Activated naive CD8-positive, alpha-beta T cell (primary cell): ENCODE measurements at regions not wholly inside any gene's neighbourhood (a gene's known extent, or its start where the extent isn't known, plus 50 kb on each side); places are given as distances from the start of the nearest gene placed in this dataset.
A peak's percentile ranks its signal among the peaks of the same experiment; 100 is the strongest.
"Not testable (repeated sequence)": the region's sequence is repeated elsewhere in the genome, so short reads cannot be mapped to it uniquely, and the experiment has no call there.

Experiments
- H3K27ac Mint-ChIP-seq: one replicate; pipeline ENCODE4 v1.8.0; 2021; ENCODE audit warnings: mixed read lengths
- H3K27me3 Mint-ChIP-seq: one replicate; pipeline ENCODE4 v1.8.0; 2021; ENCODE audit warnings: mixed read lengths
- H3K36me3 Mint-ChIP-seq: one replicate; pipeline ENCODE4 v1.8.0; 2021; ENCODE audit warnings: mixed read lengths
- H3K4me1 Mint-ChIP-seq: one replicate; pipeline ENCODE4 v1.8.0; 2021; ENCODE audit warnings: low read depth, mixed read lengths
- H3K4me3 Mint-ChIP-seq: one replicate; pipeline ENCODE4 v1.8.0; 2021; ENCODE audit warnings: mild to moderate bottlenecking, mixed read lengths
- H3K9me3 Mint-ChIP-seq: one replicate; pipeline ENCODE4 v1.8.0; 2021; ENCODE audit warnings: low read depth, mixed read lengths

DNA sequence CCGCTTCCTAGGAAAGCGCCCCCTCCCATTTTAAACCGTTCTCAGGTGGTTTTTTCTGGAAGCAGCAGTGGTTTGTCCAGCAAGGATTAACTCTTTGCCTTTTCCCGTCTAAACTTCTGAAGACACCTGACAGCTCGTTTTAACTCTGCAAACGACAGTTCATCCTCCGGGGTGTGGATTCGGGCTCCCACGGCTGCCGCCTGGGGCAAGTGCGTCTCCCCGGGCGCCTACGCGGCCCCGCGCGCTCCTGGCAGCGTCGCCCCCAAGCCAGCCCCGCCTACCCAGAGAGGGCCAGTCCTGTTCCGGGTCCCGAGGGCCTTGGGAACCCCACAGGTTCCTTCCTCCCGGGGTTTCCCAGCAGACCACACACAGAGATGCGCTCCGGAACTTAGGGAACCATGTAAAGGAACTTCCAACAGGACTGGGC lies 54.4 kb downstream of the PRR18 start:
- Mint-ChIP-seq H3K9me3 (no peaks in the 10 kb centered on the region), H3K36me3 (no peaks in the 10 kb centered on the region), H3K27ac (no peak overlapping the region), H3K4me1 (peaks cover 44% of the 10 kb centered on the region), H3K27me3 (no peaks in the 10 kb centered on the region), H3K4me3 (peak overlapping the region; percentile 78)

DNA sequence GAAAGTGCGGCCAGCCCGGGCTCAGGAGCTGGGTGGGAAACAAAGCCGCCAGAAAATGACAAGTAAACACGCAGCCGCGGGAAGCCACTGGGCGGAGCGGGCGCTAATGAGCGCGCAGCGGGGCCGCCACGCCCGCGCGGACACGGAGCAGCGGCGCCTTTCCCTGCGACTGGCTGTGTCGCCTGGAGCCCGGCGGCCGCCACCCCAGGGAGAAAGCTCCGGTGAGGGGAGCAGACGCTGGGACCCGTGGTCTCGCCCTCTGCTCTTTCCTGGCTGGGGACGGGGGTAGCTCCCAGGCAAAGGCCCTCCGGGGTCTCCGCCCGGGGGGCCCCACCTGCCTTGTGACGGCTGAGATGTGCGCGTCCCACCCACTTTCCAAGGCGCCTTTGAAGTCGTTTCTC lies 54.9 kb downstream of the PRR18 start:
- H3K27me3 Mint-ChIP-seq: no peaks in the 10 kb centered on the region

DNA sequence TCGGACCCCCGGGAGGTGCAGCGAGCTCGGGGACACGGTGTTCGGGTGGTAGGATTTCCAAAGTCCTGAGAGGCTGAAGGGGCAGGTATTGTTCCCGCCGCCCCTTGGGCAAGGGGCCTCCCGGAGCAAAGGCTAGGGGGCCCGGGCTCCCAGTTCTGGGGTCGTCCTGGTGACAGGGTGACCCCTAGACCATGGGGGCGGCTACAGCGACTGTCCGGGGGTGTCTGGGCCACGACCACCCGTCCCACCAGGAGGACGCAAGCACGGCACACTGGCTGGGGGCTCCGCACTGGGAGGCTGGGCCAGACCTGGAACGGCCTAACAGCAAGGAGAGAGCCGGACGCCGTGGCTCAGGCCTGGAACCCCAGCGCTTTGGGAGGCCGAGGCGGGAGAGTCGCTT lies 55.6 kb downstream of the PRR18 start:
- Mint-ChIP-seq H3K9me3 (no peaks in the 10 kb centered on the region), H3K4me1 (peaks cover 32% of the 10 kb centered on the region), H3K4me3 (no peak overlapping the region), H3K36me3 (no peaks in the 10 kb centered on the region), H3K27ac (no peak overlapping the region), H3K27me3 (no peaks in the 10 kb centered on the region)

More for the DNA sequence above, 54.9 kb downstream of the PRR18 start:
- Mint-ChIP-seq H3K36me3 (no peaks in the 10 kb centered on the region), H3K9me3 (no peaks in the 10 kb centered on the region), H3K27ac (no peak overlapping the region), H3K4me1 (peaks cover 39% of the 10 kb centered on the region), H3K4me3 (peak overlapping the region; percentile 82)

DNA sequence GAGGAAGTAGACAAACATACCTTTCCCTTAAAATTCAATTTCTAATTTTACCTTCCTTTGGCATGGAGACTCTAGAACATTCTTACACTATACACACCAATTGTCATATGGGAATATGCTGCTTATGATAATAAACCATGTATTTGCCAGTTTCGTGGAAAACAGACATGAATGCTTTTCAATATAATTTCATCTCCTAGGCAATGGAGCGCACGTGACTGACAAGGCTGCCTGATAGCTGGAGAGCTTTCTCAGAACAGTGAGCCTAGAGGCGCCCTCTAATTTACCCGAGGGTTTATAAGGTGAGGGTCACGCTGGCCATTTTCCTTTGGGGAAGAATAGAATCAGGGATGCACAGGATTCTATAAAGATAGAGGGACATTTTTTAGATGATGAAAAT lies 56.5 kb downstream of the PRR18 start:
- H3K36me3 Mint-ChIP-seq: no peaks in the 10 kb centered on the region
- no peak overlapping the region for H3K27ac Mint-ChIP-seq
- no peaks in the 10 kb centered on the region for H3K27me3 Mint-ChIP-seq
- no peaks in the 10 kb centered on the region for H3K9me3 Mint-ChIP-seq
- peak overlapping the region; percentile 69 for H3K4me3 Mint-ChIP-seq
- peaks cover 27% of the 10 kb centered on the region for H3K4me1 Mint-ChIP-seq

DNA sequence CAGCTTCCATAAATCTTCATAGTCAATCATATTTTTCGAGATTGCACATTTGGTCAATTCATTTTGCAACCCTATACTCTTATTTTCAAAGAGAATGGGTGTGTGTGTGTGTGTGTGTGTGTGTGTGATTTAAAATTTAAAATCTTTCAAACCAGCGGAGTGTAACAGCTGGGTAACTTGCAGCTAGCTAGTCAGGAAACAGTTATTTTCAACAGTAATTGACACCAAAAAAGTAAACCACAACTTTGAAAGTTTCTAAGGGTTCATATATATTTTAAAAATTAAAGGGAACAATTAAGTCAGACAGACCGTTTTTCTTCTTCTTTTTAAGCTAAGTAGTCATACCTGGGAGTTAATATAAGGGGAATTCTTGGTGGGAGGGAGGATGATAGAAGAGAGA lies 57.0 kb downstream of the PRR18 start:
- Mint-ChIP-seq H3K4me3 (peak overlapping the region; percentile 69), H3K36me3 (no peaks in the 10 kb centered on the region), H3K4me1 (peaks cover 30% of the 10 kb centered on the region), H3K9me3 (no peaks in the 10 kb centered on the region), H3K27ac (no peak overlapping the region), H3K27me3 (no peaks in the 10 kb centered on the region)

DNA sequence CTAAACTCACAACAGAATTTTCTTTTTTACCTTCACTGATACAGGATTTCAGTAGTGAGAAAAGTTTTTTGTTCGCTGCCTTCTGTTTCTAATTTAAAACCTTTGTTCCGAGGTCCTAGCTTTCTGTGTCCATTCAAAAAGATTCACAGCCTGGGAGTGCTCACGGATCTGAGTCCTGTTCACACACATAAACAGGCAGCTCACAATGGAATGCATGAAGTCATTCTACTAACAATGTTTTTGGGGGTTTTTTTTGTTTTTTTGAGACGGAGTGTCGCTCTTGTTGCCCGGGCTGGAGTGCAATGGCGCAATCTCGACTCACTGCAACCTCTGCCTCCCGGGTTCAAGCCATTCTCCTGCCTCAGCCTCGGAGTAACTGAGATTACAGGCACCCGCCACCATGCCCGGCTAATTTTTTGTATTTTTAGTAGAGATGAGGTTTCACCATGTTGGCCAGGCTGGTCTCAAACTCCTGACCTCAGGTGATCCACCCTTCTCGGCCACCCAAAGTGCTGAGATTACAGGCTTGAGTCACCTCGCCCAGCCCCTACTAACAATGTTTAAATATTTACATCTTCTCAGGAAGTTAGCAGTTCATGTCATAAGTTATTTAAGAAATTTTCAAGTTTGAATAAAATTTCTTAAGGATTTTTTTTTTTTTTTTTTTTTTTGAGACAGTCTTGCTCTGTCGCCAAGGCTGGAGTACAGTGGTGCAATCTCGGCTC lies 59.0 kb downstream of the PRR18 start:
- H3K36me3 Mint-ChIP-seq, H3K27me3 Mint-ChIP-seq, H3K4me3 Mint-ChIP-seq, H3K9me3 Mint-ChIP-seq, H3K27ac Mint-ChIP-seq: not testable (repeated sequence)
- H3K4me1 Mint-ChIP-seq: peaks cover 40% of the 10 kb centered on the region

DNA sequence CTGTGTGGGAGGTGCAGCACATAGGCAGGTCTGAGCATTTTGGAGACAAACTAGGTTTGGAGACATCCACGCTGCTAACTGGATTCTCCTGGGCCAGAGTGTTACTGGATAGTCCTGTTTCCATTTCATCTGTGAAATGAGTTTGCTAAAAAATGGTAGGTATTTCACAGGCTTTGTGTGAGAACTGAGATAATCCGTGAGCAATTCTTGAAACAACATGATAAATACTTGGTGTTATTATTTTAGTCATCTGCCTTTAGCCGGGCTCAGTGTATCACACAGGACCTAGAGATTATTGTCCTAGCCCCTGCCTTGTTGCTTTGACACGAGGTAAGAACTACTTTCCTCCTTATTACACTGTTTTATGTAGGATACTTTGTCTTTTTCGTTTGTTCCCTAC lies 63.0 kb downstream of the PRR18 start:
- peaks cover 37% of the 10 kb centered on the region for H3K4me1 Mint-ChIP-seq
- H3K27ac Mint-ChIP-seq: no peak overlapping the region

DNA sequence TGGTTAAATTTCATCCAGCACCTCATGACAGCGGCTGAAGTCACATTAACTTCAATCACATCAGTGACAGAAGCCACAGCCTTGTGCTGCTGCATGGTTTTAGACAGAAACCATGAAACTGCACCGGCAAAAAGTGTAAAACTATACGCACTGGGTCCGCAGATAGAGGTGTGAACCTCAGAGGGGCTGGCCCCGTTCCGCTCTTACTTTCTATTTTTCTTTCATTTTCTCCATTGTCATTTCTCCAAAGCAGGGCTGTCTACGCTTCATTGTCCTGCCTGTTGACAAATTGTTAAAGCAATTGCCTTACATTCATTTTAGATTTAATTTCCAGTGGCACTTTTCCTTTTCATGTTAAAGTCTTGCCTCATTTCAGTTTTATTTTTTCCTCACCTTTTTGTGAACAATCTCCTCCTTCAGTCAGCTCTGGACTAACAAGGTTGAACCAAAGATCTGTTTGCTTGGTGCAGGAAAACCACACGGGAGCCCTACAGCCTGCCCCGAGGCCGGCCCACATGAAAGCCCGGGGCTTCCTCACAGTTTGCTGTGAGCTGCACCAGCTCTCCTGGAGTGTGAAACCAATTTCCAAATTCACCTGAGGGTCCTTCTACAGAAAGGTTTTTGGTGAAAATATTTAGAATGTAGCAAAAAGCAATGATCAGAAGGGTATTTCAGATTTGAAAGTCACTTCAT lies 63.7 kb downstream of the PRR18 start:
- H3K9me3 Mint-ChIP-seq: no peaks in the 10 kb centered on the region
- peaks cover 37% of the 10 kb centered on the region for H3K4me1 Mint-ChIP-seq

More for the DNA sequence above, 63.0 kb downstream of the PRR18 start:
- Mint-ChIP-seq H3K4me3 (no peak overlapping the region), H3K9me3 (no peaks in the 10 kb centered on the region), H3K36me3 (no peaks in the 10 kb centered on the region), H3K27me3 (no peaks in the 10 kb centered on the region)

DNA sequence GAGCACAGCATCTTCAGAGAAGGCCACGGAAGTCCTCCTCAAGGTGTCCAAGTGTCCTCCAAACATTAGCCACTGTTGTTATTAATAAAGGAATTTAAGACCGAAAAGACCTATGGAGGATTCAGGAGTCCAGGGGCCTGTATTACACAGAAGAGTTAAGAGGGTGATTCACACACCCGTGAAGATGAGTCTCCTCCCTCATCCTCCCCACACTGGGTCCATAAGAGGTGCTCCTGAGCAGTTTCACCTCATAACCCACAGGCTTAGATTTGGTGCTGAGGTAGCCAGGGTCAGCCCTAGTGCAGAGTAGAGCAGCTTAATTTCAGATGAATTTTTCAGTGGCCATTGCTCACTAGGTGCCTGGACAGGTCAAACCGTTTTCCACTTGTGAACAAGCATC lies 65.3 kb downstream of the PRR18 start:
- Mint-ChIP-seq H3K4me3 (no peak overlapping the region), H3K27me3 (no peaks in the 10 kb centered on the region), H3K36me3 (no peaks in the 10 kb centered on the region), H3K27ac (no peak overlapping the region), H3K4me1 (peaks cover 37% of the 10 kb centered on the region), H3K9me3 (no peaks in the 10 kb centered on the region)

More for the DNA sequence above, 63.7 kb downstream of the PRR18 start:
- Mint-ChIP-seq H3K27me3 (no peaks in the 10 kb centered on the region), H3K27ac (peak overlapping the region; percentile 23), H3K4me3 (peak overlapping the region; percentile 69), H3K36me3 (no peaks in the 10 kb centered on the region)

DNA sequence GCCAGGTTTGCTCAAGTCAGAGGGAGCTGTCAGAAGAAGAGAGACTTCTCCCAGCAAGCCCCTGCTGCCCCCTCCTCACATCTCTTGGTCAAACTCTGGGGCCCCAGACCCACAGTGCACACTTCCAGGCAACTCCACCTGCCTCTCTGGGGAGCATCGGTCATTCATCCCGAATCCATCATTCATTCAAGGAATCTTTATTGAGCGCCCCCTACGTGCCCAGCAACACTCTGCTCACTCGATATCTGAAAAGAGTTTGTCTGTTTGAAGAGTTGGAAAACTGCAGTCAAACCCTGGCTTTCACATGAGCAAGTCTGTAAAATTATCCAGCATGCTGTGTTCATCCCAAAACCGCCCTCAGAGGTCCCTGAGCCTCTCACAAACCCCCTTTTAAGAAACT lies 66.2 kb downstream of the PRR18 start:
- no peak overlapping the region for H3K4me3 Mint-ChIP-seq
- H3K36me3 Mint-ChIP-seq: no peaks in the 10 kb centered on the region
- H3K9me3 Mint-ChIP-seq: no peaks in the 10 kb centered on the region
- no peaks in the 10 kb centered on the region for H3K27me3 Mint-ChIP-seq
- H3K27ac Mint-ChIP-seq: no peak overlapping the region
- peaks cover 36% of the 10 kb centered on the region for H3K4me1 Mint-ChIP-seq

DNA sequence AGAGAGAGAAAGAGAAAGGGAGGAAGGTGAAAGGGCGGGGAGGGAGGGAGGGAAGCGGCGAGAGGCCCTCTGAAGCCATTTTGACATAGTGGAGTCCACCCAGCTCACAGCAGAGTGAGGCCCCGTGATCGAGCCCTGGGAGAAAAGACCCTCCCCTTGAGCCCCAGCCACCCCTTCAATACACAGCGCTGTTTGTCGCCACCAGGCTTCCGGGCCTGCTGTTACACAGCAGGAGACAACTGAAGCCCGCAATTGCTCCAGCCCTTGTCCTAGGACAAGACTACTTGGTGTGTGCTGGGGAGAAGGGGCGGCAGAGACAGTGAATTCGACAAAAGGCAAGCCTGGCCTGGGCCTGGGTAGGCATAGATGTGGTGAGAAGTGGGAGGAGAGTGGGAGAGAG lies 67.3 kb downstream of the PRR18 start:
- Mint-ChIP-seq H3K27ac (no peak overlapping the region), H3K4me1 (peaks cover 28% of the 10 kb centered on the region), H3K27me3 (no peaks in the 10 kb centered on the region), H3K36me3 (no peaks in the 10 kb centered on the region), H3K9me3 (no peaks in the 10 kb centered on the region), H3K4me3 (no peak overlapping the region)

DNA sequence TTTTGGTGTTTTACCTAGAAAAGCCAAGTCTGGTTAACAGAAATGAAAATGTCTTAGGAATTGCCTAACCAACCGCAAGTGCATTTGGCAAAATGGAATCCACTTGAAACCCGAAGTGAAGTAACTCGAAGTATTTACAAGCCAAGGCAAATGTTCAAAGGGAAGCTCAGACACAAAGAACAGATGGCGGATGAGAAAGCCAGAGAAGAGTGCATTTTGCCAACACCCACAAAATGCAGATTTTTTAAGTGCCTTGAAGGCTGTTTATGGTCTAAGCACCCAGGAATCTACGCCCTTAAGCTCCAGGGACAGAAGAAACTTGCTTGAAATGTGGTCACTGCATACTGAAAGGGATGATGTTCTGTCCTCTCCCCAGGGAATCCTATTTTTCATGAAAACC lies 70.0 kb upstream of the TBXT start:
- no peak overlapping the region for H3K27ac Mint-ChIP-seq
- no peak overlapping the region for H3K4me3 Mint-ChIP-seq
- H3K27me3 Mint-ChIP-seq: no peaks in the 10 kb centered on the region
- no peaks in the 10 kb centered on the region for H3K9me3 Mint-ChIP-seq
- H3K4me1 Mint-ChIP-seq: peaks cover 13% of the 10 kb centered on the region
- H3K36me3 Mint-ChIP-seq: no peaks in the 10 kb centered on the region

DNA sequence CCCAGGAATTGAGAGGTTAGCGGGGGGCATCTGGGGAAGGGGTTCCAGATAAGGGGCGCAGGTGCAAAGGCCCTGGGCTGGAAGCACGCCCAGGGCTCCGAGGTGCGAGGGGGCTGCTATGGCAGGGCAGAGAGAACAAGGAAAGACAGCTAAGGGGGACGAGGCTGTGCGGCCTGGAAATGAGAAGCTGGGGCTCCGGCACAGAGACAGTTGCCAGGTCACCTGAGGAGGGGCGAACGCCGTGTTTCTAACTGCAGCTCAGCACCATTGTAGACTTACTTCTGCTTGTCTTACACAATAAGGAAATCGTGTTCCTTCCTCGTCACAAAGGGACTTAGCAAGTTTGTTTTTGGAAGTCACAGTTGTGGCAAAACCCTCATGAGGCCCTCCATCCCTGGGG lies 68.9 kb upstream of the TBXT start:
- H3K4me1 Mint-ChIP-seq: peaks cover 20% of the 10 kb centered on the region
- H3K27me3 Mint-ChIP-seq: no peaks in the 10 kb centered on the region
- H3K27ac Mint-ChIP-seq: no peak overlapping the region
- no peaks in the 10 kb centered on the region for H3K9me3 Mint-ChIP-seq
- no peak overlapping the region for H3K4me3 Mint-ChIP-seq
- no peaks in the 10 kb centered on the region for H3K36me3 Mint-ChIP-seq

DNA sequence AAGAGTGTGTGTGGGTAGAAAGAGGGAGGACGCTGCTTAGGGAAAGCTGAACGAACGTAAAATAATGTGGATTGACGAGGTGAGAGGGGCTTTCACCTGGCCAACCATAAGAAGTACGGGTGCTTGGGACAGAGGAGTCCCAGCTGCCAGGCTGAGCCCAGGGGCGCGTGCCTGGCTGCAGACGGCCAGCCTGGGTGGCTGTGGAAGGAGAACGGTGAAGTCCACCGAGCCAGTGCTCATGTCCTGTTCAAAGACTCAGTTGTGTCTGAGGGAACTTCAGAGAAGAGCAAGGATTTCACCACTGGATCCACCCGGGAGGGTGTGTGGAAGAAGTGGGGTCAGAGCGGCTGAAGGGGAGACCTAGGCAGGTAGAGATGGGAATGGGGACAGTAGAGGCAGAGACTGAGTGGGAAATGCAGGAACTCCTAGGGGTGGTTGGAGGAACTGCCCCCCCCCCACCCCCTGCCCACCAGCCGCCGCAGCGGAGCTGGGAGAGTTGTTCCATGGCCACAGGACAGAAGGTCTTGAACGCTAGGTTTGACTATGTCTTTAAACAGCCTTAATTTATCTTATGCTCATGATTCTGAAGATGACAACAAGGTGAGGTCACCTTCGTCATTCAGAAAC lies 68.1 kb upstream of the TBXT start:
- no peak overlapping the region for H3K4me3 Mint-ChIP-seq
- no peaks in the 10 kb centered on the region for H3K27me3 Mint-ChIP-seq
- H3K9me3 Mint-ChIP-seq: no peaks in the 10 kb centered on the region
- peaks cover 26% of the 10 kb centered on the region for H3K4me1 Mint-ChIP-seq
- H3K36me3 Mint-ChIP-seq: no peaks in the 10 kb centered on the region
- no peak overlapping the region for H3K27ac Mint-ChIP-seq

DNA sequence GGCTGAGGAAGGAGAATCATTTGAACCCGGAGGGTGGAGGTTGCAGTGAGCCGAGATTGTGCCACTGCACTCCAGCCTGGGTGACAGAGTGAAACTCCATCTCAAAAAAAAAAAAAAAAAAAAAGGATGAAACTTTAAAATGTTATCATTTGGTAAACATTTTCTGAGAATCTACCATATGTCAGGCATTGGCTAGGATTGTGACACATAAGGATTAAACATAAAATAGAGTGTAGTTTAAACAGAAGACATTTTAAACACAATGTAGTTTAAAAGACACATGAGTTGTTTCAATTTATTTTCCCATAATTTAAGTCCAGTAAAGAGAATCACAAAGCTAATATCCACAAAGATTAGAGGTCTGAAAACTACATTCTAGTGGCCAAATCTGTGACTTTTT lies 63.5 kb upstream of the TBXT start:
- H3K9me3 Mint-ChIP-seq, H3K36me3 Mint-ChIP-seq, H3K4me3 Mint-ChIP-seq, H3K27me3 Mint-ChIP-seq: not testable (repeated sequence)
- Mint-ChIP-seq H3K27ac (peak overlapping the region; percentile 51), H3K4me1 (peaks cover 42% of the 10 kb centered on the region)
